Upper lobe of left lung (tissue), 6 donors: ENCODE measurements at regions not wholly inside any gene's neighbourhood (a gene's known extent, or its start where the extent isn't known, plus 50 kb on each side); places are given as distances from the start of the nearest gene placed in this dataset.

ENCODE experiments used
- ATAC-seq, 2 donors: fragments of 200-7000 bp; cut with Tn5 transposase; one replicate each; pipeline ENCODE4 v1.9.1; 2022; ENCODE audit warnings: mild to moderate bottlenecking in 2 of 2, moderate library complexity in 2 of 2; ENCODE audit not compliant: low FRiP score in 2 of 2
- DNase-seq, 2 donors: peaks; one replicate each; pipeline ENCODE4 v3.0.0-alpha.2; 2019 to 2020
- H3K27ac ChIP-seq, 4 donors: fragments of 200-600 bp; sonication (generic); one replicate each; pipeline ENCODE4 v1.5.1; 2016 to 2019
- H3K27me3 ChIP-seq, 4 donors: fragments of 200-600 bp; sonication (generic); one replicate each; pipeline ENCODE4 v1.5.1; 2017 to 2019
- H3K36me3 ChIP-seq, 4 donors: fragments of 200-600 bp; sonication (generic); one replicate each; pipeline ENCODE4 v1.5.1; 2016 to 2019
- H3K4me1 ChIP-seq, 4 donors: fragments of 200-600 bp; sonication (generic); one replicate each; pipeline ENCODE4 v1.5.1; 2018 to 2019
- H3K4me3 ChIP-seq, 4 donors: fragments of 200-600 bp; sonication (generic); one replicate each; pipeline ENCODE4 v1.5.1; 2017 to 2019; ENCODE audit warnings: mild to moderate bottlenecking in 2 of 4, moderate library complexity in 1 of 4
- H3K9me3 ChIP-seq, 4 donors: fragments of 200-600 bp; sonication (generic); one replicate each; pipeline ENCODE4 v1.5.1; 2018 to 2019
- CTCF ChIP-seq, 6 experiments: fragments of 450-650 bp in 4 of 6; fragments of 200-600 bp in 2 of 6; sonication (generic) in 2 of 6; IDR thresholded peaks; one replicate each; pipeline ENCODE4 v1.5.1; 2016 to 2019; ENCODE audit warnings: antibody characterized with exemption in 6 of 6
- EP300 ChIP-seq, 4 donors: sonication (generic); formaldehyde crosslinking; IDR thresholded peaks; one replicate each; pipeline ENCODE4 v1.5.1; 2017; ENCODE audit warnings: antibody characterized with exemption in 4 of 4, control low read depth in 2 of 4
- POLR2A ChIP-seq, 4 donors: fragments of 450-650 bp; IDR thresholded peaks; one replicate each; pipeline ENCODE4 v1.5.1; 2016 to 2017; ENCODE audit warnings: antibody characterized with exemption in 4 of 4, mild to moderate bottlenecking in 2 of 4
- POLR2AphosphoS5 ChIP-seq, 2 donors: sonication (generic); formaldehyde crosslinking; IDR thresholded peaks; one replicate each; pipeline ENCODE4 v1.5.1; 2017; ENCODE audit warnings: antibody characterized with exemption in 2 of 2
- WGBS, 2 donors: methylation state at CpG; one replicate each; pipeline ENCODE4 v1.1.5; 2017 to 2018; 5-methylcytosine and 5-hydroxymethylcytosine counted together
- donor health status: DM: no; HTN: no; CAD: no; lungs with moderate emphysema.
- donor health status: DM: no; HTN: yes; CAD: no; lungs with severe emphysema.

GRCh38 chr17:43326490-43327275 lies 72.1 kb upstream of the ARL4D start:
- ATAC-seq (no peak), DNase-seq (no peak)
- H3K27me3 ChIP-seq = no peaks in the 10 kb centered on the region
- H3K4me1 ChIP-seq = no peaks in the 10 kb centered on the region
- 71 to 75% methylated on average over 7 of the region's 7 CpGs for WGBS, 2 donors
- no peak overlapping the region for H3K27ac ChIP-seq
- H3K4me3 ChIP-seq = no peak overlapping the region
- H3K36me3 ChIP-seq = no peaks in the 10 kb centered on the region
- TF ChIP-seq POLR2A (IDR thresholded peaks at IDR 0.05) = no peak
- no peak for TF ChIP-seq EP300 (IDR thresholded peaks at IDR 0.05)
- no peak for TF ChIP-seq POLR2AphosphoS5 (IDR thresholded peaks at IDR 0.05)
- no peak for TF ChIP-seq CTCF (IDR thresholded peaks at IDR 0.05)
- no peaks in the 10 kb centered on the region for H3K9me3 ChIP-seq

DNA sequence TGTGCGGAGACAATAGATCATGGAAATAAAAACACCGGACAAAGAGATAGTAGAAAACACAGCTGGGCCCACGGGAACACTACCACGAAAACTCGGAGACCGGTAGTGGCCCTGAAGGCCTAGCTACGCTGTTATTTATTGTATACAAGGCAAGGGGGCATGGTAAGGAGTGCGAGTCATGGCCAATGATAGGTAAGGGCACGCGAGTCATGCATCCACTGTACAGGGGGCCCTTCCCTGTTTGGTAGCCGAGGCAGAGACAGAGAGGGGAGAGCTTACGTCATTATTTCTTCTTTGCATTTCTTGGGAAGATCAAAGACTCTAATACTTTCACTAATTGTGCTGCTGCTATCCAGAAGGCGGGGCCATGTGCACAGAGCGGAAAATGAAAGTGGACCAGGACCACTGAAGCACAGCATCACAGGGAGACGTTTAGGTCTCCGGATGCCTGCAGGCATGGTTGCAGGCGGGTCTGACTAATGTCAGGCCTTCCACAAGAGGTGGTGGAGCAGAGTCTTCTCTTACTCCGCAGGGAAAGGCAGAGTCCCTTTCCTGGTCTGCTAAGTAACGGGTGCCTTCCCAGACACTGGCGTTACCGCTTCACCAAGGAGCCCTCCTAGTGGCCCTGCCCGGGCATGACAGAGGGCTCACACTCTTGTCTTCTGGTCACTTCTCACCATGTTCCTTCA lies 74.4 kb upstream of the ARL4D start:
- WGBS, 2 donors = 77 to 86% methylated on average over 22 of the region's 22 CpGs
- H3K27ac ChIP-seq = no peak overlapping the region
- ATAC-seq = no peak

GRCh38 chr17:43319293-43320124 lies 79.3 kb upstream of the ARL4D start:
- Histone ChIP-seq H3K9me3 (peaks cover 0 to 5% (median 0%) of the 10 kb centered on the region in 4 donors), H3K4me1 (no peaks in the 10 kb centered on the region), H3K36me3 (no peaks in the 10 kb centered on the region), H3K27me3 (no peaks in the 10 kb centered on the region), H3K27ac (no peak overlapping the region), H3K4me3 (no peak overlapping the region)
- no peak for DNase-seq
- no peak for TF ChIP-seq EP300 (IDR thresholded peaks at IDR 0.05)
- no peak for TF ChIP-seq CTCF (IDR thresholded peaks at IDR 0.05)
- no peak for TF ChIP-seq POLR2AphosphoS5 (IDR thresholded peaks at IDR 0.05)
- no peak for TF ChIP-seq POLR2A (IDR thresholded peaks at IDR 0.05)
- 91 to 96% methylated on average over 4 of the region's 4 CpGs for WGBS, 2 donors
- ATAC-seq = no peak

More for the DNA sequence above, 74.4 kb upstream of the ARL4D start:
- H3K36me3 ChIP-seq = no peaks in the 10 kb centered on the region
- H3K9me3 ChIP-seq = peaks cover 0 to 5% (median 0%) of the 10 kb centered on the region in 4 donors
- H3K4me3 ChIP-seq = peak overlapping the region in 1 of 4 donors; percentile 9
- H3K27me3 ChIP-seq = no peaks in the 10 kb centered on the region
- no peaks in the 10 kb centered on the region for H3K4me1 ChIP-seq
- DNase-seq = no peak
- peak in 1 of 6 experiments; percentile 21 for TF ChIP-seq CTCF (IDR thresholded peaks at IDR 0.05)
- no peak for TF ChIP-seq EP300 (IDR thresholded peaks at IDR 0.05)

- no peak for TF ChIP-seq POLR2A (IDR thresholded peaks at IDR 0.05)
- TF ChIP-seq POLR2AphosphoS5 (IDR thresholded peaks at IDR 0.05) = no peak
- TF ChIP-seq CTCF (IDR thresholded peaks at IDR 0.05) = no peak
- no peak for TF ChIP-seq EP300 (IDR thresholded peaks at IDR 0.05)
- Histone ChIP-seq H3K27me3 (no peaks in the 10 kb centered on the region), H3K4me3 (no peak overlapping the region), H3K27ac (no peak overlapping the region), H3K36me3 (no peaks in the 10 kb centered on the region), H3K9me3 (peaks cover 0 to 5% (median 0%) of the 10 kb centered on the region in 4 donors), H3K4me1 (no peaks in the 10 kb centered on the region)
- DNase-seq (no peak), ATAC-seq (no peak)
- WGBS, 2 donors = 68 to 71% methylated on average over 19 of the region's 19 CpGs
These were observed 82.2 kb upstream of the ARL4D start for GRCh38 chr17:43316522-43317142.
